ENCODE measurements at regions not wholly inside any gene's neighbourhood (a gene's known extent, or its start where the extent isn't known, plus 50 kb on each side); places are given as distances from the start of the nearest gene placed in this dataset.
"Not testable (repeated sequence)": the region's sequence is repeated elsewhere in the genome, so short reads cannot be mapped to it uniquely, and the experiment has no call there.

DNA sequence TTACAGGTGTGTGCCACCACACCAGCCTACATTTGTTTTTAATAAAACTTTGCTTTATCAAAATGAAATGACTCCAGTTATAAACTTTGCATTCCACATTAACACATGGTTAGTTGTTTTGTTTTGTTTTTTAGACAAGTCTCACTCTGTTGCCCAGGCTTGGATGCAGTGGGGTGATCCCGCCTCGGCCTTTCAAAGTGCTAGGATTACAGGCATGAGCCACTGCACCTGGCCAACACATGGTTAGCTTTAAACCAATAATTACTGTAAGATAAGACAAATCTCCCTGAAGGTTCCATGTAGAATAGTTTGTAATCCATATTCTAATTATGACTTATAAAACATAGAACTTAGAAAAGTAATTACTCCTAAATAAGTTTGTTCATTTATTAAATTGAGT, 89.8 kb upstream of the MED13 start:
- no CpG with 5 or more reads among the region's 2 CpGs for WGBS, 2 experiments (ENCODE audit: insufficient coverage in 2 of 2)
- Histone ChIP-seq H3K36me3 (ENCODE audit: control insufficient read depth, insufficient read depth, low read length) (no peaks in the 10 kb centered on the region), H3K9me3 (ENCODE audit: control insufficient read depth, low read length) (no peaks in the 10 kb centered on the region), H3K4me3 (ENCODE audit: extremely low read depth, insufficient read depth, low read length, poor library complexity, severe bottlenecking) (no peak overlapping the region), H3K27ac (ENCODE audit: low read depth, low read length, severe bottlenecking) (no peak overlapping the region), H3K4me1 (ENCODE audit: control insufficient read depth, insufficient read depth, low read length, poor library complexity, severe bottlenecking) (no peaks in the 10 kb centered on the region)

DNA sequence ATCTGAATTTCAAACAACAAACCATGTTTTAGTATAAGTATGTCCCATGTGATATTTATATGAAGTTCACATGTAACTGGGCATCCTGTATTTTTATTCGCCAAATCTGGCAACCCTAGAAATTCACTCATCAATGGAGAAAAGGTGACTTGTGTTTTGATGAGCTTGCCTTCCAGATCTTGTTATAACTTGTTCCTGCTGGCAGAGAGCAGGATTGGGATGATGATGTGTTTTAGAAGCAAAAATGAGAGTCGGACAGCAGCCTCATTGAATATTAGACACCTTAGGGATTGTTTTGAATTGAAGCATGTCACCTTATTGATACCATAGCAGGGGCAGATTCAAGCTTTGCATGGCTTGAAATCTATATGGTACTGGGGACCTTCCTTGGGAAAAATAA, 85.4 kb upstream of the MED13 start:
- WGBS, 2 experiments (ENCODE audit: insufficient coverage in 2 of 2): 100% methylated on average over 1 of the region's 2 CpGs; no CpG with 5 or more reads in 1 of the 2 experiments
- H3K9me3 ChIP-seq (ENCODE audit: control insufficient read depth, low read length): no peaks in the 10 kb centered on the region

DNA sequence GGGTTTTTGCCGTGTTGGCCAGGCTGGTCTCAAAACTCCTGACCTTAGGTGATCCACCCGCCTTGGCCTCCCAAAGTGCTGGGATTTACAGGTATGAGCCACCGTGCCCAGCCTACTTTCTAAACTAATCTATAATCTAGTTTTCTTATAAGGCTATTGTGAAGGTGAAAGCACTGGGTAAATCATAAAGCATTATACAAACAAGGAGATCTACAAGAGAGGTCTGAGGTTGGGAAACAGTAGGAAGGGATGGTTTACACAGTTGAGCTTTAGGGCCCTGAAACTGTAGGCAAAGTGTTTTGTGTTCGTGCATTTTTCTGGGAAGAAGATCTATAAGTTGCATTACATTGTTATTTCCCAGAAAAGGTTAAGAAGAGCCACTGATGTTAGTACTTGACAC, 84.9 kb upstream of the MED13 start:
- Histone ChIP-seq H3K9me3 (ENCODE audit: control insufficient read depth, low read length) (no peaks in the 10 kb centered on the region), H3K36me3 (ENCODE audit: control insufficient read depth, insufficient read depth, low read length) (no peaks in the 10 kb centered on the region), H3K4me3 (ENCODE audit: extremely low read depth, insufficient read depth, low read length, poor library complexity, severe bottlenecking) (no peak overlapping the region), H3K4me1 (ENCODE audit: control insufficient read depth, insufficient read depth, low read length, poor library complexity, severe bottlenecking) (no peaks in the 10 kb centered on the region), H3K27ac (ENCODE audit: low read depth, low read length, severe bottlenecking) (no peak overlapping the region)
- WGBS, 2 experiments (ENCODE audit: insufficient coverage in 2 of 2): 71% methylated on average over 1 of the region's 4 CpGs; no CpG with 5 or more reads in 1 of the 2 experiments

More for the DNA sequence above, 85.4 kb upstream of the MED13 start:
- H3K27ac ChIP-seq (ENCODE audit: low read depth, low read length, severe bottlenecking): no peak overlapping the region
- no peaks in the 10 kb centered on the region for H3K4me1 ChIP-seq (ENCODE audit: control insufficient read depth, insufficient read depth, low read length, poor library complexity, severe bottlenecking)
- H3K4me3 ChIP-seq (ENCODE audit: extremely low read depth, insufficient read depth, low read length, poor library complexity, severe bottlenecking): no peak overlapping the region
- no peaks in the 10 kb centered on the region for H3K36me3 ChIP-seq (ENCODE audit: control insufficient read depth, insufficient read depth, low read length)

DNA sequence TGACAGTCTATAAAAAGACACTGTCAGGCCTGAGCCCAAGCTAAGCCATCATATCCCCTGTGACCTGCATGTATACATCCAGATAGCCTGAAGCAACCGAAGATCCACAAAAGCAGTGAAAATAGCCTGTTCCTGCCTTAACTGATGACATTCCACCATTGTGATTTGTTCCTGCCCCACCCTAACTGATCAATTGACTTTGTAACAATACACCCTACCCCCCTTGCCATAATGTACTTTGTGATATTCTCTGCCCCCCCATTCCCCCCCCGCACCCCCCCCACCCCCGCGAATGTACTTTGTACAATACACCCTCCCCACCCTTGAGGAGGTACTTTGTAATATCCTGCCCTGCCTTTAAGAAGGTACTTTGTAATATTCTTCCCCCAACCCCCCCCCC, 82.2 kb upstream of the MED13 start:
- peaks cover 5% of the 10 kb centered on the region for H3K9me3 ChIP-seq (ENCODE audit: control insufficient read depth, low read length)

DNA sequence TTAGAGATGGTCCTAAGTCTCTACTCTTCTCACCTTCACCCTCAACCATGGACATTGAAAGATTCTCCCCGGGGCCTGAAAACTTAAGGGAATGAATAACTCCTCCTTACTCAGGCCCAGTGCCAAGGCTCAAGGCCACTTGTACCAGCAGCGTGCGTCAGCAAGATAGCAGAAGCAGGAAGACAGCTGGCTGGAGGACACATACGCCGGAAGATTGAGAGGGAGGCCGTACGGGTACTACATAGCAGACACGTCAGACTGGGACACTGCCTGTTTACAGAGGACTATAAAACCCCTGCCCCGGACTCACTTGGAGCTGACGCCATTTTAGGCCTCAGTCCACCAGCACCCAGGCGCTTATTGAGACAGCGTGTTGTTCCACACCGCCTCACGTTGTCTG, 75.8 kb upstream of the MED13 start:
- no peak overlapping the region for H3K27ac ChIP-seq (ENCODE audit: low read depth, low read length, severe bottlenecking)
- H3K36me3 ChIP-seq (ENCODE audit: control insufficient read depth, insufficient read depth, low read length): no peaks in the 10 kb centered on the region
- 91 to 93% methylated on average over 9 to 14 of the region's 14 CpGs for WGBS, 2 experiments (ENCODE audit: insufficient coverage in 2 of 2)
- peaks cover 6% of the 10 kb centered on the region for H3K4me1 ChIP-seq (ENCODE audit: control insufficient read depth, insufficient read depth, low read length, poor library complexity, severe bottlenecking)
- H3K4me3 ChIP-seq (ENCODE audit: extremely low read depth, insufficient read depth, low read length, poor library complexity, severe bottlenecking): no peak overlapping the region
- peaks cover 5% of the 10 kb centered on the region for H3K9me3 ChIP-seq (ENCODE audit: control insufficient read depth, low read length)

More for the DNA sequence above, 82.2 kb upstream of the MED13 start:
- Histone ChIP-seq H3K4me1 (ENCODE audit: control insufficient read depth, insufficient read depth, low read length, poor library complexity, severe bottlenecking) (peaks cover 6% of the 10 kb centered on the region), H3K36me3 (ENCODE audit: control insufficient read depth, insufficient read depth, low read length) (no peaks in the 10 kb centered on the region), H3K4me3 (ENCODE audit: extremely low read depth, insufficient read depth, low read length, poor library complexity, severe bottlenecking) (no peak overlapping the region), H3K27ac (ENCODE audit: low read depth, low read length, severe bottlenecking) (no peak overlapping the region)
- 91 to 100% methylated on average over 1 of the region's 4 CpGs for WGBS, 2 experiments (ENCODE audit: insufficient coverage in 2 of 2)

DNA sequence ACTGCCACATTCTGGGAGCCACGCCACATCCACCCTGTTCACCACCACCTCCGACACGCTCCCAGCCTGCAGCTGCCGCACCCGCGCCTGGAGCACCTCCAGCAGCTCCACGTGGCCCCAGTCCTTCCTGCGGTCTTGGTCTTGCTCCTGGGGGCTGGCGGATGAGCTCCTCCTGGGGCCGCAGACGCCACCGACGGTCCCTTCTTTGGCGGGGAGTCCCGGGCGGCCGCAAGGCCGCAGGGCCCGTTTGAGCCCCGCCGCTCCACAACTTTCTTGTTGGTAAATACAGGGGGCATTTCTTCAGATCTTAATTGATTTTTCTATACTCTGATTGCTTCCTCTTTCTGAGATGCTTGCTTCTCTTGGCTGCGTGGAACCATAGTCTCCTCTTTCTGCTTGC, 75.3 kb upstream of the MED13 start:
- H3K36me3 ChIP-seq (ENCODE audit: control insufficient read depth, insufficient read depth, low read length): no peaks in the 10 kb centered on the region
- 92 to 94% methylated on average over 14 to 16 of the region's 22 CpGs for WGBS, 2 experiments (ENCODE audit: insufficient coverage in 2 of 2)
- H3K4me3 ChIP-seq (ENCODE audit: extremely low read depth, insufficient read depth, low read length, poor library complexity, severe bottlenecking): no peak overlapping the region
- H3K4me1 ChIP-seq (ENCODE audit: control insufficient read depth, insufficient read depth, low read length, poor library complexity, severe bottlenecking): peaks cover 6% of the 10 kb centered on the region
- H3K27ac ChIP-seq (ENCODE audit: low read depth, low read length, severe bottlenecking): no peak overlapping the region
- peaks cover 5% of the 10 kb centered on the region for H3K9me3 ChIP-seq (ENCODE audit: control insufficient read depth, low read length)

DNA sequence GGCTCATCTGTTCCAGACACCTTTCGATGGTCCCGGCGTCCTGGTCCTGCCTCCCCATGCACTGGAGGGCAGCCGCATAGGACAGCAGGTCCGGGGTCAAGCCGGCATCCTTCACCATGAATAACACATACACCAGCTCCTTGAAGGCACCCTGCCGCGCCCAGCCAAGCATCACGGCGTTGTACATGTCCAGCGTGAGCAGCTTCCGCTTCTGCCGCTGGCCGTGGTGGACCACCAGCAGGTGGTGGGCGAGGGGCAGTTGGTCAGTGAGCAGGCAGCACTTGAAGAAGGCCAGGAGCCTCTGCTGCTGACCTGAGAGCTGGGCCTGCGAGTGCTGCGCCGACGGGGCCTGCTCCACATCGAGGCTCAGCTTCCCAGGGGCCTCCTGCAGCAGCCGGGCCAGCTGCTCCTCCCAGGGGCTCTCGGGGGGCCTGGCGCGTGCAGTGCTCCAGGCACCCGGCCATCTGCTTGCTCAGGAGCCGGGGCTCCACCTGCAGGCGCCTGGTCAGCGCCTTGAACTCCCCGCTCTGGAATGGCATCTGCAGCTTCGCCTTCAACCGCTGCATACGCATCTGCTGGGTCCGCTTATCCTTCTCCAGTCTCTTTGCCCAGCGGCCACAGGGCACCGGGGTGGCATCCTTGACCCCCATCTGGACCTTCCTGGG, 74.7 kb upstream of the MED13 start:
- not testable (repeated sequence) for H3K27ac ChIP-seq (ENCODE audit: low read depth, low read length, severe bottlenecking); H3K4me1 ChIP-seq (ENCODE audit: control insufficient read depth, insufficient read depth, low read length, poor library complexity, severe bottlenecking); H3K9me3 ChIP-seq (ENCODE audit: control insufficient read depth, low read length); H3K4me3 ChIP-seq (ENCODE audit: extremely low read depth, insufficient read depth, low read length, poor library complexity, severe bottlenecking); H3K36me3 ChIP-seq (ENCODE audit: control insufficient read depth, insufficient read depth, low read length)
- 94 to 95% methylated on average over 19 to 31 of the region's 35 CpGs for WGBS, 2 experiments (ENCODE audit: insufficient coverage in 2 of 2)

DNA sequence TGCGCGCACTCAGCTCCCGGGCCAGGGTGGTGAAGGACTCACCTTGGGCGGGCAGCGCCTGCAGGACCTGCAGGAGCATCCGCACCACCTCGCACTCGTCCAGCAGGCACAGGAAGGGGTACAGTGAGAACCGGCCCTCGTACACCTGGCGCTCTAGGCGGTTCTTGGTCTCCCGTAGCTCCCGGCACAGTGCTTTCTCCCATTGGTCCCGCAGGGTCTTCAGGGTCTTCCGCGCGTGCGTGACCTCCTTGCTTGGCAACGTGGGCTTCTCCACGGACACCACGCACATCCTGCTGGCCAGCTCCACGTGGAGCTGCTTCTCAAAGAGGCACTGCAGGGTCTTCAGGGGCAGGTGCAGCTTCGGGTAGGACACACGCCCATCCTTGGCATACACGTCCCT, 74.1 kb upstream of the MED13 start:
- Histone ChIP-seq H3K27ac (ENCODE audit: low read depth, low read length, severe bottlenecking) (no peak overlapping the region), H3K36me3 (ENCODE audit: control insufficient read depth, insufficient read depth, low read length) (no peaks in the 10 kb centered on the region), H3K4me3 (ENCODE audit: extremely low read depth, insufficient read depth, low read length, poor library complexity, severe bottlenecking) (no peak overlapping the region), H3K9me3 (ENCODE audit: control insufficient read depth, low read length) (peaks cover 5% of the 10 kb centered on the region), H3K4me1 (ENCODE audit: control insufficient read depth, insufficient read depth, low read length, poor library complexity, severe bottlenecking) (peaks cover 6% of the 10 kb centered on the region)
- 91 to 96% methylated on average over 26 of the region's 26 CpGs for WGBS, 2 experiments (ENCODE audit: insufficient coverage in 2 of 2)

DNA sequence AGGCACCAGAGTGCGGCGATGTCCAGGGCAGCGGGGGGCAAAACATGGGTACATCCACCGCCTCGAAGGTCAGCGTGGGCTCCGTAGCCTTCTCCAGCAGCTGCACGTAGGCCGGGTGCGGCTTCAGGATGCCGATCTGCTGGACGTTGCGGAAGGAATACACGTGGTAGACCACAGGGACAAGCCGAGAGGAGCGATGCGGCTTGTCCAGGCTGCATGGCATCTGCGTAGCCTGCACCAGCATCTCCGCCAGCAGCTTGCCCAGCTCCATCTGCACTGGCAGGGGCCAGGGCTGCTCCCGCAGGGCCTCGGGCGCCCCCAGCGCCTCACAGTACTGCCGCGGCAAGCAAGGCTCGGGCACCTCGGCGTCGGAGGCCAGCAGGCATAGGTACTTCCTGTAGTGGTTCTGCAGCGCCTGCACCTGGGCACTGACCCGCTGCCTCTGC, 73.6 kb upstream of the MED13 start:
- not testable (repeated sequence) for H3K4me3 ChIP-seq (ENCODE audit: extremely low read depth, insufficient read depth, low read length, poor library complexity, severe bottlenecking); H3K36me3 ChIP-seq (ENCODE audit: control insufficient read depth, insufficient read depth, low read length); H3K27ac ChIP-seq (ENCODE audit: low read depth, low read length, severe bottlenecking); H3K9me3 ChIP-seq (ENCODE audit: control insufficient read depth, low read length); H3K4me1 ChIP-seq (ENCODE audit: control insufficient read depth, insufficient read depth, low read length, poor library complexity, severe bottlenecking)
- WGBS, 2 experiments (ENCODE audit: insufficient coverage in 2 of 2): 95 to 97% methylated on average over 23 to 28 of the region's 31 CpGs

DNA sequence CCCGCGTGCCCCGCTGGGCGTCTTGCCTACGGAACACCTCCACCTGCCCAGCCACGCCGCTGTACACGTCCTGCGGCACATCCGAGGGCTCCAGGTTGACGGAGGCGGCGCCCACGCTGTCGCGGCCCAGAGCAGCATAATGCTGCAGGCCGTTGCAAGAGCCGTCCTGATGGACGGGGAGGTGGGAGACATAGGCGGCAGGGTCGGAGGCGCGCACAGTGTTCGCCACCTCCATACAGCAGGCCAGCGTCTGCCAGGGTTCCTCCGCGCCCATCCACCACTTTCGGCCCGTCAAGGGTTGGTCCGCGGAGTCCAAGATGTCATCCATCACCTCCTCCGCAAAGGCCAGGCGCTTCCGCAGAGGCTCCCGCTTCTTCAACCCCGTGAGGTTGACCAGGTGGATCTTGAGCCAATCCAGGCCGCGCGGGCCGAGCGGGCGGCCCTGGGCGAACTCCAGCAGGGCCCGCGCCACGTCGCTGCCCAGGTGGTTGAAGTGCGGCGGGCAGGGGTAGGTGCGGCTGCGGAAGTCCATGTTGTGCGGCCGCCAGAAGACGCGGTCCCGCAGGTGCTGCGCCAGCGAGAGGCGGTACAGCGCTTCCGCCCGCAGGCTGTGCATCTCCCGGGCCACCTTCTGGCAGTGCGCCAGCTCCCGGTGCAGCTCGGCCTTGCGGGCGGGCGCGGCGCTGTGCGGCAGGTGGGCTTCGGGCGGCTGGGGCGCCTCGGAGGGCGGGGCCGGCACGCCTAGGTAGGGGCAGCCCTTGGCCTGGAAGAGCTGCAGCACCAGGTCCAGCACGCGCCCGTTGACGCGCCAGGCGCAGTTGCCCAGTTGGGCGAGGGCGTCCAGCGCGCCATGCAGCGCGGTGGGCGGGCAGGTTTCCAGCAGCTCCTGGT, 72.9 kb upstream of the MED13 start:
- 96% methylated on average over 62 to 81 of the region's 92 CpGs for WGBS, 2 experiments (ENCODE audit: insufficient coverage in 2 of 2)

More for the DNA sequence above, 72.9 kb upstream of the MED13 start:
- not testable (repeated sequence) for H3K4me3 ChIP-seq (ENCODE audit: extremely low read depth, insufficient read depth, low read length, poor library complexity, severe bottlenecking); H3K9me3 ChIP-seq (ENCODE audit: control insufficient read depth, low read length); H3K27ac ChIP-seq (ENCODE audit: low read depth, low read length, severe bottlenecking); H3K36me3 ChIP-seq (ENCODE audit: control insufficient read depth, insufficient read depth, low read length); H3K4me1 ChIP-seq (ENCODE audit: control insufficient read depth, insufficient read depth, low read length, poor library complexity, severe bottlenecking)

Measured in mesodermal cell (in vitro differentiated cells).